NCI-H446 (cell line): ENCODE measurements at regions not wholly inside any gene's neighbourhood (a gene's known extent, or its start where the extent isn't known, plus 50 kb on each side); places are given as distances from the start of the nearest gene placed in this dataset.

Source experiments
- DNase-seq, 2 experiments: peaks; one replicate each; lab custom pipeline; 2025; lab: John Stamatoyannopoulos, UW

GRCh38 chr16:86156155-86156554, 257.2 kb downstream of the IRF8 start:
- no peak for DNase-seq

- DNase-seq, result no peak
Measured at GRCh38 chr16:86157616-86158247, 258.8 kb downstream of the IRF8 start.

- DNase-seq, result no peak
Measured at GRCh38 chr16:86158688-86159360, 259.9 kb downstream of the IRF8 start.

- no peak for DNase-seq
Measured at GRCh38 chr16:86165479-86165878, 266.5 kb downstream of the IRF8 start.

- no peak for DNase-seq
Measured at GRCh38 chr16:86166414-86166813, 267.5 kb downstream of the IRF8 start.

GRCh38 chr16:86167061-86167460, 268.1 kb downstream of the IRF8 start:
- DNase-seq, result no peak

GRCh38 chr16:86170720-86171119, 271.8 kb downstream of the IRF8 start:
- DNase-seq, result no peak

GRCh38 chr16:86171329-86171728, 272.4 kb downstream of the IRF8 start:
- no peak for DNase-seq

GRCh38 chr16:86175816-86176215, 276.9 kb downstream of the IRF8 start:
- DNase-seq, result no peak

GRCh38 chr16:86176462-86176861, 277.5 kb downstream of the IRF8 start:
- no peak for DNase-seq

GRCh38 chr16:86180244-86180643, 281.3 kb downstream of the IRF8 start:
- DNase-seq, result no peak

GRCh38 chr16:86180780-86181179, 281.8 kb downstream of the IRF8 start:
- no peak for DNase-seq

GRCh38 chr16:86181526-86181925, 282.6 kb downstream of the IRF8 start:
- no peak for DNase-seq

- no peak for DNase-seq
Measured at GRCh38 chr16:86184185-86184584, 285.2 kb downstream of the IRF8 start.

- DNase-seq, result no peak
Measured at GRCh38 chr16:86185089-86185488, 286.1 kb downstream of the IRF8 start.

GRCh38 chr16:86186313-86186712, 287.4 kb downstream of the IRF8 start:
- DNase-seq, result no peak

- no peak for DNase-seq
Measured at GRCh38 chr16:86189934-86190333, 291.0 kb downstream of the IRF8 start.

GRCh38 chr16:86191663-86192062, 292.7 kb downstream of the IRF8 start:
- DNase-seq, result no peak

GRCh38 chr16:86193528-86194193, 294.7 kb downstream of the IRF8 start:
- no peak for DNase-seq

GRCh38 chr16:86195863-86196630, 297.1 kb downstream of the IRF8 start:
- no peak for DNase-seq

GRCh38 chr16:86196687-86197391, 297.9 kb downstream of the IRF8 start:
- no peak for DNase-seq
